GM12865 (cell line): ENCODE measurements at regions not wholly inside any gene's neighbourhood (a gene's known extent, or its start where the extent isn't known, plus 50 kb on each side); places are given as distances from the start of the nearest gene placed in this dataset.
"Not testable (repeated sequence)": the region's sequence is repeated elsewhere in the genome, so short reads cannot be mapped to it uniquely, and the experiment has no call there.

Source experiments
- DNase-seq: peaks from one replicate; pipeline ENCODE4 v3.0.0; 2010; ENCODE audit warnings: low read depth
- H3K4me3 ChIP-seq: 2 replicates; pipeline ENCODE4 v1.5.1; 2011; ENCODE audit warnings: mild to moderate bottlenecking, low read depth, low read length, control low read depth
- CTCF ChIP-seq: IDR thresholded peaks from 2 replicates; pipeline ENCODE4 v1.5.1; 2011; ENCODE audit warnings: low read length, control low read depth, low read depth, inconsistent platforms; ENCODE audit not compliant: insufficient read depth; ENCODE audit errors: missing control alignments

- no peak for DNase-seq
- no peak for TF ChIP-seq CTCF
- H3K4me3 ChIP-seq, result no peak overlapping the region
Measured at GRCh38 chr20:40868551-40869217, 159.9 kb upstream of the TOP1 start.

- no peak for TF ChIP-seq CTCF
- no peak for DNase-seq
- no peak overlapping the region for H3K4me3 ChIP-seq
Measured at GRCh38 chr20:40869218-40870147, 159.1 kb upstream of the TOP1 start.

GRCh38 chr20:40875116-40876085 lies 153.2 kb upstream of the TOP1 start:
- no peak overlapping the region for H3K4me3 ChIP-seq
- DNase-seq, result no peak

GRCh38 chr20:40878099-40878498 lies 150.5 kb upstream of the TOP1 start:
- not testable (repeated sequence) for DNase-seq, H3K4me3 ChIP-seq

More at GRCh38 chr20:40875116-40876085, 153.2 kb upstream of the TOP1 start:
- no peak for TF ChIP-seq CTCF

GRCh38 chr20:40880063-40880728 lies 148.4 kb upstream of the TOP1 start:
- H3K4me3 ChIP-seq, result no peak overlapping the region
- TF ChIP-seq CTCF, result no peak
- DNase-seq, result peak; percentile 51

GRCh38 chr20:40880729-40881109 lies 147.9 kb upstream of the TOP1 start:
- no peak for DNase-seq
- H3K4me3 ChIP-seq, result no peak overlapping the region
- no peak for TF ChIP-seq CTCF
